ENCODE measurements at regions not wholly inside any gene's neighbourhood (a gene's known extent, or its start where the extent isn't known, plus 50 kb on each side); places are given as distances from the start of the nearest gene placed in this dataset.

DNA sequence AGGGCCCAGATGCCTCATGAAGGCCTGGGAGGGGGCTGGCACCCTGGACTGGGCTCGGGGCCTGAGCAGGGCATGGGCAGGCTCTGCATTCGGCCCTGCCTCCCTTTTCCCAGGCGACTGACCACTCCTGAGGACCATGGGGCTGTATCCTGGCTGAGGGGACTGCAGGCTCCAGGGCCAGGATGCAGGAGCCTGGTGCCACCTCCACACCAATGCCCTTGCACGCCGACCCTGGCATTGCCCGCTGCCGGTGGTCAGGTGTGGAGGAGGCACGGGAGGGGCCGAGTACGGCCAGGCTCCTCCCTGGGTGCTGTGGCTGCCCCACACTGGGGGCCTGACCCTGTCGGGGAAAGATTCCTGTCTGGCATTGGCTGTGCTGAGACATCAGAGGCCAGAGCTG lies 128.9 kb downstream of the SIK1 start:
- H3K36me3 Mint-ChIP-seq: no peaks in the 10 kb centered on the region
- Histone ChIP-seq H3K4me1 (no peaks in the 10 kb centered on the region), H3F3A (ENCODE audit: low read depth) (no peaks in the 10 kb centered on the region), H2AFZ (replicated peaks) (no peak overlapping the region), H3K9me3 (ENCODE audit: low read depth) (no peaks in the 10 kb centered on the region), H3K4me2 (no peak overlapping the region), H3K9ac (no peak overlapping the region), H3K27me3 (no peaks in the 10 kb centered on the region), H3K79me2 (ENCODE audit: low read depth) (no peaks in the 10 kb centered on the region), H3K27ac (no peak overlapping the region), H3K4me3 (no peak overlapping the region), H4K20me1 (ENCODE audit: low read depth) (no peaks in the 10 kb centered on the region), H3K36me3 (no peaks in the 10 kb centered on the region)
- no peak for DNase-seq (ENCODE audit: low spot score)
- H3K4me1 Mint-ChIP-seq: peaks cover 23% of the 10 kb centered on the region
- H3K27me3 Mint-ChIP-seq (ENCODE audit: insufficient read depth, low read depth): peaks cover 15% of the 10 kb centered on the region
- peaks cover 5% of the 10 kb centered on the region for H3K9me3 Mint-ChIP-seq
- no peak overlapping the region for H3K4me3 Mint-ChIP-seq
- H3K27ac Mint-ChIP-seq: no peak overlapping the region
- TF ChIP-seq, protein P1, sequence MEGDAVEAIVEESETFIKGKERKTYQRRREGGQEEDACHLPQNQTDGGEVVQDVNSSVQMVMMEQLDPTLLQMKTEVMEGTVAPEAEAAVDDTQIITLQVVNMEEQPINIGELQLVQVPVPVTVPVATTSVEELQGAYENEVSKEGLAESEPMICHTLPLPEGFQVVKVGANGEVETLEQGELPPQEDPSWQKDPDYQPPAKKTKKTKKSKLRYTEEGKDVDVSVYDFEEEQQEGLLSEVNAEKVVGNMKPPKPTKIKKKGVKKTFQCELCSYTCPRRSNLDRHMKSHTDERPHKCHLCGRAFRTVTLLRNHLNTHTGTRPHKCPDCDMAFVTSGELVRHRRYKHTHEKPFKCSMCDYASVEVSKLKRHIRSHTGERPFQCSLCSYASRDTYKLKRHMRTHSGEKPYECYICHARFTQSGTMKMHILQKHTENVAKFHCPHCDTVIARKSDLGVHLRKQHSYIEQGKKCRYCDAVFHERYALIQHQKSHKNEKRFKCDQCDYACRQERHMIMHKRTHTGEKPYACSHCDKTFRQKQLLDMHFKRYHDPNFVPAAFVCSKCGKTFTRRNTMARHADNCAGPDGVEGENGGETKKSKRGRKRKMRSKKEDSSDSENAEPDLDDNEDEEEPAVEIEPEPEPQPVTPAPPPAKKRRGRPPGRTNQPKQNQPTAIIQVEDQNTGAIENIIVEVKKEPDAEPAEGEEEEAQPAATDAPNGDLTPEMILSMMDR (IDR thresholded peaks at IDR 0.05): no peak
- TF ChIP-seq EZH2phosphoT487 (IDR thresholded peaks at IDR 0.05) (no peak), EZH2 (IDR thresholded peaks at IDR 0.05) (no peak)

DNA sequence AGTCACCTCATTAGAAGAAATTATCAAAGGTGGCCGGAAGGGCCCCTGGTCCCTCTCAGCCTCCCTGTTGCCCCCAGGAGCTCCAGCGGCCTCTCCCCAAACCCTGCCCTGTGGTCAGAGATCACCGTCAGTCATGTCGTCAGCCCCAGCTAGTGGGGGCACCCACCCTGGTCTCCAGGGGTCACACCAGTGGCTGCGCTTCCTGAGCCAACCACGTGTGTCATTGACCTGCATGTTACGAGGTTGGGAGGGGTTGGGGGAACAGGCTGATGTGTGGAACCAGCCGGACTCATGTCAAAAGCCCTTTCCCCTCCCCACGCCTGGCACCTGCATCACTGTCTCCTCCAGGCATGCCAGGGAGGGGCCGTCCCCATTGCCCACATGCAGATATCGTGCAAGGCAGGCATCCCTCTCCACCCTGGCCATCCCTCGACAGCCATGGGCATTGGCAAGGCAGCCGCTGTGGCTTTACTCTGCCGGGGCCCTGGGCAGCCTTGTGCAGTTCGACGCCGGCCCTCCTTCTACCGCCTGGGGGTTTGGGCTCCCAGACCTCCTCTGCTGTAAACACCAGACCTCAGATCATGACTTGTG lies 128.7 kb downstream of the CRYAA start:
- Histone ChIP-seq H3K36me3 (no peaks in the 10 kb centered on the region), H3K79me2 (ENCODE audit: low read depth) (no peaks in the 10 kb centered on the region), H3K27me3 (no peaks in the 10 kb centered on the region), H3F3A (ENCODE audit: low read depth) (no peaks in the 10 kb centered on the region), H3K9ac (no peak overlapping the region), H4K20me1 (ENCODE audit: low read depth) (no peaks in the 10 kb centered on the region), H2AFZ (replicated peaks) (no peak overlapping the region), H3K9me3 (ENCODE audit: low read depth) (no peaks in the 10 kb centered on the region), H3K4me2 (no peak overlapping the region), H3K4me3 (no peak overlapping the region), H3K4me1 (no peaks in the 10 kb centered on the region), H3K27ac (no peak overlapping the region)
- Mint-ChIP-seq H3K27ac (no peak overlapping the region), H3K4me1 (peaks cover 22% of the 10 kb centered on the region), H3K4me3 (no peak overlapping the region), H3K36me3 (no peaks in the 10 kb centered on the region), H3K9me3 (peaks cover 5% of the 10 kb centered on the region), H3K27me3 (ENCODE audit: insufficient read depth, low read depth) (peaks cover 15% of the 10 kb centered on the region)
- no peak for DNase-seq (ENCODE audit: low spot score)
- TF ChIP-seq EZH2 (IDR thresholded peaks at IDR 0.05) (no peak), EZH2phosphoT487 (IDR thresholded peaks at IDR 0.05) (no peak)
- TF ChIP-seq, protein P1 (IDR thresholded peaks at IDR 0.05): no peak

DNA sequence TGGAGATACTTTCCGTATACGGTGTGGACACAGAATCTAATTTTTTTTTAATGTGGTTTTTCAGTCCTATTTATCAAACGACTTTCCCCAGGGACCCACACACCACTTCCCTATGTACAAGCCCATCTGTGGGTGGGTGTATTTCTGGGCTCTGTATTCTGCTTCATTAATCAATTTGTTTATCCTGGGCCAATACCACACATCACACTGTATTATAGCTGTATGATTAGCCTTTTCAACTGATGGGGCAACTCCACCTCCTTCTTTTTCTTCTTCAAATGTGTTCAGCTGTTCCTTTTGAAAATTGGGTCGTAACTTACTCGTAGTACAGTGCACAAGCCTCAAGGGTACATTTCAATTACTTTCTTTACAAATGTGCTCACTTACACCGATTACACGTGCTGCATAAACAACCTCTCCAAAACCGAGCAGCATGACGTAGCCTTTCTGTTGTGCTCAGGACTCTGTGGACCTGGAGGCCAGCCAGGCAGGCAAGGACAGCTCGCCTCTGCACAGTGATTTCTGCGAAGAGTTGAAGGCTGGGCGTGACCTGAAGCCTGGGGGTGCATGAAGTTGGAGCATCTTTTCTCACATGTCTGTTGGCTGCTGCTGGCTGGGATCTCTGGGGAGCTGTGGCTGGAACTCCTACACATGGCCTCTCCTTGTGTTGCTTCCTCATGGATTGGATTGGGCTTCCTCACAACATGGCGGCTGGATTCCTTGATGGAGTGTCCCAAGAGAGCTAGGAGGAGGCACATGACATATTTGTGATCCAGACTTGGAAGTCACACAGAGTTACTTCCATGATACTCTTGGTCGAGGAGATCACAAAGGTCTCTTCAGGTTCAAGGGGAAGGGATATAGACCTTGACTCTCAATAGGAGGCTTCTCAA lies 126.5 kb downstream of the CRYAA start:
- peaks cover 20% of the 10 kb centered on the region for H3K4me1 Mint-ChIP-seq
- Histone ChIP-seq H2AFZ (replicated peaks) (no peak overlapping the region), H3K4me1 (no peaks in the 10 kb centered on the region), H3K4me3 (no peak overlapping the region), H3K27ac (no peak overlapping the region), H3K36me3 (no peaks in the 10 kb centered on the region), H3K9me3 (ENCODE audit: low read depth) (no peaks in the 10 kb centered on the region), H3F3A (ENCODE audit: low read depth) (no peaks in the 10 kb centered on the region), H3K79me2 (ENCODE audit: low read depth) (no peaks in the 10 kb centered on the region), H3K4me2 (no peak overlapping the region), H3K27me3 (no peaks in the 10 kb centered on the region), H3K9ac (no peak overlapping the region), H4K20me1 (ENCODE audit: low read depth) (no peaks in the 10 kb centered on the region)
- H3K27me3 Mint-ChIP-seq (ENCODE audit: insufficient read depth, low read depth): peaks cover 22% of the 10 kb centered on the region
- no peak overlapping the region for H3K27ac Mint-ChIP-seq
- peaks cover 5% of the 10 kb centered on the region for H3K9me3 Mint-ChIP-seq
- H3K4me3 Mint-ChIP-seq: no peak overlapping the region
- no peak for TF ChIP-seq EZH2 (IDR thresholded peaks at IDR 0.05)
- TF ChIP-seq, protein P1 (IDR thresholded peaks at IDR 0.05): no peak
- no peak for TF ChIP-seq EZH2phosphoT487 (IDR thresholded peaks at IDR 0.05)
- DNase-seq (ENCODE audit: low spot score): no peak
- no peaks in the 10 kb centered on the region for H3K36me3 Mint-ChIP-seq
